ENCODE measurements at regions not wholly inside any gene's neighbourhood (a gene's known extent, or its start where the extent isn't known, plus 50 kb on each side); places are given as distances from the start of the nearest gene placed in this dataset.

GRCh38 chr15:31477851-31478701, 151.4 kb downstream of the KLF13 start:
- Histone ChIP-seq H3K4me3 (ENCODE audit: low read depth in 1 of 2, low read length in 2 of 2) (no peak overlapping the region), H3K9me3 (ENCODE audit: control insufficient read depth in 1 of 2, low read length in 2 of 2) (no peaks in the 10 kb centered on the region), H3K27me3 (ENCODE audit: low read depth, low read length) (no peaks in the 10 kb centered on the region), H3K4me1 (ENCODE audit: control insufficient read depth in 1 of 2, insufficient read depth in 2 of 2, low read length in 2 of 2) (no peaks in the 10 kb centered on the region), H3K36me3 (ENCODE audit: control insufficient read depth in 1 of 2, insufficient read depth in 2 of 2, low read length in 2 of 2) (no peaks in the 10 kb centered on the region), H3K27ac (ENCODE audit: low read length) (no peak overlapping the region)

- Histone ChIP-seq H3K27ac (ENCODE audit: low read length) (no peak overlapping the region), H3K36me3 (ENCODE audit: control insufficient read depth in 1 of 2, insufficient read depth in 2 of 2, low read length in 2 of 2) (no peaks in the 10 kb centered on the region), H3K9me3 (ENCODE audit: control insufficient read depth in 1 of 2, low read length in 2 of 2) (no peaks in the 10 kb centered on the region), H3K4me3 (ENCODE audit: low read depth in 1 of 2, low read length in 2 of 2) (no peak overlapping the region), H3K4me1 (ENCODE audit: control insufficient read depth in 1 of 2, insufficient read depth in 2 of 2, low read length in 2 of 2) (no peaks in the 10 kb centered on the region), H3K27me3 (ENCODE audit: low read depth, low read length) (no peaks in the 10 kb centered on the region)
These were observed 152.1 kb downstream of the KLF13 start for GRCh38 chr15:31478702-31479221.

DNA sequence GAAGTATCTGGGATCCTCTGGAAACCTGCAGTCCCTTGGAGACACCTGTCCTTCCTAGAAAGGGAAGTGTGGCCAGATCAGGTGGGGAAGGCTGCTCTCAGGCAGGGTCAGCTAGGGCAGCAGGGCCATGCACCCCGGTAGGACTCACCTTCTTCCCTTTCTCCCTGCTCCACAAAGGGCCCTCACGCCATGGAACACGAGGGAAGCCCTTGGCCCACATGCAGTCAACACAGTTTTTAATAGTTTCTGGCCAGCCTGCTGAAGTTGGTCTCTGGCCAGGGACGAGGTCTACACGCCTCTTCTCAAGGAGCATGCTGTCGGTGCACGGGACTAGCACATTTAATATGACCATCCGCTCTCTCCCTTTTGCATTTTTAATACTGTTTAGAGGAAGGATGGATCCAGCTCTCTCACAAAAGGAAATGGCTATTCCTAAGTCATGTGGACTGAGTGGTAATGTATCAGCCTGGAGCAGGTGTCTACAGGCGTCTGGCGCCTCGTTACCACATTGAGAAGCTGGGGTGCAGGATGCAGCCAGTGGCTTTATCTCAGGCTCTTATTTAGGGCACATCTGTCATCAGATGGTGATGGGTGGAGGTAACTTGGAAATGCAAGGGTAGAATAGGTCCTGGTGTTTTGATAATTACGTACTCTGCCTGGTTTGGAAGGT, 153.9 kb downstream of the KLF13 start:
- Histone ChIP-seq H3K27me3 (ENCODE audit: low read depth, low read length) (no peaks in the 10 kb centered on the region), H3K27ac (ENCODE audit: low read length) (no peak overlapping the region), H3K9me3 (ENCODE audit: control insufficient read depth in 1 of 2, low read length in 2 of 2) (no peaks in the 10 kb centered on the region)

DNA sequence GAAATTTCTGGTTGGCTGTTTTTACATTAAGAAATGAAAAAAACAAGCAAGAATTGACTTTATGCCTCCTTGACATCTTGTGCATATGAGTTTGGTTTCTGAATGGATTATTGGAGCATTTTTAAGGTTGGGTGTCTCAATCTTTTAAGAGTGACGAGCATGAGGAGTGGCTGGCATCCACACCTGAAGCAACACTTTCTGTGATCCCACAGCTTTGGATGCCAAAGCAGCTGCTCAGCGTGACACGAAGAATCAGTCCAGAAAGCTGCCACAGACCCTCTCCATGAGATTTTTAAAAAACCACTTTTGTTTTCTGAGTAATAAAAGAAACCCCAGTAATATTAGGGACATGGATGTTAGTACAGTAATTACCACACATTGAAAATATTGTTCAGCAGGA, 154.5 kb downstream of the KLF13 start:
- no peak overlapping the region for H3K4me3 ChIP-seq (ENCODE audit: low read depth in 1 of 2, low read length in 2 of 2)
- H3K27me3 ChIP-seq (ENCODE audit: low read depth, low read length) = no peaks in the 10 kb centered on the region
- no peaks in the 10 kb centered on the region for H3K4me1 ChIP-seq (ENCODE audit: control insufficient read depth in 1 of 2, insufficient read depth in 2 of 2, low read length in 2 of 2)
- no peaks in the 10 kb centered on the region for H3K9me3 ChIP-seq (ENCODE audit: control insufficient read depth in 1 of 2, low read length in 2 of 2)
- H3K27ac ChIP-seq (ENCODE audit: low read length) = no peak overlapping the region
- no peaks in the 10 kb centered on the region for H3K36me3 ChIP-seq (ENCODE audit: control insufficient read depth in 1 of 2, insufficient read depth in 2 of 2, low read length in 2 of 2)

More for the DNA sequence above, 153.9 kb downstream of the KLF13 start:
- Histone ChIP-seq H3K36me3 (ENCODE audit: control insufficient read depth in 1 of 2, insufficient read depth in 2 of 2, low read length in 2 of 2) (no peaks in the 10 kb centered on the region), H3K4me1 (ENCODE audit: control insufficient read depth in 1 of 2, insufficient read depth in 2 of 2, low read length in 2 of 2) (no peaks in the 10 kb centered on the region), H3K4me3 (ENCODE audit: low read depth in 1 of 2, low read length in 2 of 2) (no peak overlapping the region)

GRCh38 chr15:31482122-31482922, 155.7 kb downstream of the KLF13 start:
- Histone ChIP-seq H3K27me3 (ENCODE audit: low read depth, low read length) (no peaks in the 10 kb centered on the region), H3K27ac (ENCODE audit: low read length) (no peak overlapping the region), H3K36me3 (ENCODE audit: control insufficient read depth in 1 of 2, insufficient read depth in 2 of 2, low read length in 2 of 2) (no peaks in the 10 kb centered on the region), H3K4me3 (ENCODE audit: low read depth in 1 of 2, low read length in 2 of 2) (no peak overlapping the region), H3K9me3 (ENCODE audit: control insufficient read depth in 1 of 2, low read length in 2 of 2) (no peaks in the 10 kb centered on the region), H3K4me1 (ENCODE audit: control insufficient read depth in 1 of 2, insufficient read depth in 2 of 2, low read length in 2 of 2) (no peaks in the 10 kb centered on the region)

DNA sequence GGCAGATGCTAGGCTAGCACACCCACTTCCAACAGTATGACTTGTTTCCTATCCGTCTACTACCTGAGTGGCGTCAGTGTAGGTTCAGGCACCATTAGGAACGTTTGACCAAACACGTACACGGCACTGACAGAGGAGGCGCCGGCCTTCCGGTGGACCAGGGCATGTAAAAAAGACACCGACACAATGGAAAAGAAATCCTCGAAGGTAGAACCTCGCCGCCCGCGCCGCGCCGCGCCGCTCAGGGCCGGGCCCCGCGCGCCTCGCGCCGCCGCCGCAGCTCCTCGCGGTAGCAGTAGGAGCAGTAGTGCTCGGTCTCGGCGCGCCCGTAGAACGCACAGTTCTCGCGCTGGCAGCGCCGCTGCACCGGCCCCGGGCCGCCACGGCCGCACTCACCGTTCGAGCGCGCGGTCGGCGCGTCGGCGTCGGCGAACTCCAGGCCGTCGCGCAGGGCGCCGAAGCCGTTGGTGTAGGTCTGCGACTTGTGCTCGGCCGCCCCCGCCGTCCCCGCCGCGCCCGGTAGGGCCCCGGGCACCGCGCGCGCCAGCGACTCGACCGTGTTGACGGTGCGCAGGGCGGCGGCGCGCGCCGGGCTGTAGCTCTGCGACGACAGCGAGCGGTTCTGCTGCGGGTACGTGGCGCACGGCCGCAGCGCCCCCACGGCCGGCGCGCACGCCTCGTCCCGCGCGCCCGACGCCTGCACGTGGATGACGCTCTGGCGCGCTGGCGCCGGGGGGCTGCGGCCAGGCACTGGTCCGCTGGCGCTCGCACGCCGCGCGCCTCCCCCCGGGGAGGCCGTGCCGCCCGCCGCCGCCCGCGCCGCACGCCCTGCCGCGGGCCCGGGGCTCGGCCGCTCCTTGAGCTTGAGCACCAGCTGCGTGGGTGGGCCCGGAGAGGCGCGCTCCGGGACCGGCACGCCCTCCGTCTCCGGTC, 156.7 kb downstream of the KLF13 start:
- Histone ChIP-seq H3K36me3 (ENCODE audit: control insufficient read depth in 1 of 2, insufficient read depth in 2 of 2, low read length in 2 of 2) (no peaks in the 10 kb centered on the region), H3K27me3 (ENCODE audit: low read depth, low read length) (no peaks in the 10 kb centered on the region), H3K4me3 (ENCODE audit: low read depth in 1 of 2, low read length in 2 of 2) (no peak overlapping the region), H3K4me1 (ENCODE audit: control insufficient read depth in 1 of 2, insufficient read depth in 2 of 2, low read length in 2 of 2) (peaks cover under 1 to 1% of the 10 kb centered on the region in 2 donors), H3K27ac (ENCODE audit: low read length) (no peak overlapping the region), H3K9me3 (ENCODE audit: control insufficient read depth in 1 of 2, low read length in 2 of 2) (no peaks in the 10 kb centered on the region)

DNA sequence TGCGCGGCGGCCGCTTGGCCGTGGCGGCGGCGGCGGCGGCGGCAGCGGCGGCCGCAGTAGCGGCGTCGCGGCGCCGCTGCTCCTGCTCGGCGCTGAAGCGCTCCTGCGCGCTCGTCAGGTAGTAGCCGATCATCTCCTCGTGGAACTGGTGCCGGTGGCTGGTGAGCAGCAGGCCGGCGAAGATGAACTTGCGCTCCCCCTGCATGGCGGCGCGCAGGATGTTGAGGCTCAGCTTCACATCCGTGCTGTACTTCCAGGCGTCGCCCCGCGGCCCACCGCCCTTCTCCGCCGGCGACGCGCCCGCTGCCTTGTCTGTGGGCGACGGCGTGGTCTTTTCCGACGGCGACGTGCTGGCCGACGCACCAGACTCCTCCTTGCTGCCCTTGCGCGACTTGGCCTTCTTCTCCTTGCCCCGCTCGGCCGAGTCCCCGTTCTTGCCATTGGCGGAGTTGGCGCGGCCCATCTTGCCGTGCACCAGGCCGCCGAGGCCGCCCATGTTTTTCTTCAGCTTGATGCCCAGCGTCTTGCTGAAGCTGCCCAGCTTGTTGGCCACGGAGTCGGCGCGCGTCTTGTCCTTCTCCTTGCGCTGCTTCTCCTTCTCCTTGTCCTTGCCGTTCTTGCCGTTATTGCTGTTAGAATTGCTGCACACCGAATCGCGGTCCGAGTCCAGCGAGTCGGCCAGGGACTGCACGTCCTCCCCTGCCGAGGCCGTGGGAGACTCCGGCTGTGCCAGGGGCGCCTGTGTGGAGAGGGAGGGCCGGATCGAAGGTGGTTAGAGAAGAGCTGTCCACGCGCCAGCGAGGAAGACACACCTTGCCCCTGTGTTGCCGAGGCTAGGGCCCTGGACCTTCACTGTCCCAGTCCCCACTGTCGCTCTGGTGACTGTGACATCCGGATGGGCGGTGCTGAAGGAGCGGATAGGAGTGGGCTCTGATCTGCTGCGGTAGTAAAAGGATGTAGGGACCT, 157.6 kb downstream of the KLF13 start:
- no peaks in the 10 kb centered on the region for H3K9me3 ChIP-seq (ENCODE audit: control insufficient read depth in 1 of 2, low read length in 2 of 2)
- no peaks in the 10 kb centered on the region for H3K27me3 ChIP-seq (ENCODE audit: low read depth, low read length)
- no peak overlapping the region for H3K27ac ChIP-seq (ENCODE audit: low read length)
- peaks cover 8% of the 10 kb centered on the region in 2 donors for H3K4me1 ChIP-seq (ENCODE audit: control insufficient read depth in 1 of 2, insufficient read depth in 2 of 2, low read length in 2 of 2)
- H3K36me3 ChIP-seq (ENCODE audit: control insufficient read depth in 1 of 2, insufficient read depth in 2 of 2, low read length in 2 of 2) = no peaks in the 10 kb centered on the region
- H3K4me3 ChIP-seq (ENCODE audit: low read depth in 1 of 2, low read length in 2 of 2) = no peak overlapping the region

DNA sequence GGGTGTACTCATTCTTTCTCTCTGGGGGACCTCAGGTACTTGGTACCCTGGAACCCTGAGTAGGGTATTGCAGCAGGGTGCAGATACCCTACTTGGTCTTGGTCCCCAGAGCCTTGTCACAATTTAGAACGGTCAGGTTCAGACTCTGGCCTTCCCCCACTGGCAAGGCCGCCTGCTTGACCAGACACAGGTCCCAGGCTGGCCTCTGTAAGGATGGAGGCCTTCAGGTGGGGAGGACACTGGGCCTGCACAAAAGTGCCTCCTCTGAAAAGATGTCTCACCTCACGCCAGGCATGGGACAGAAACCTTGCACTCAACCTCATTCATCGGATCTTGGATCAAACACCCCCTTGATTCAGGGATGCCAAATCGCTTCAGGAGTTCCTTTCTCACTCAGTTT, 158.4 kb downstream of the KLF13 start:
- H3K36me3 ChIP-seq (ENCODE audit: control insufficient read depth in 1 of 2, insufficient read depth in 2 of 2, low read length in 2 of 2) = no peaks in the 10 kb centered on the region
- no peaks in the 10 kb centered on the region for H3K27me3 ChIP-seq (ENCODE audit: low read depth, low read length)
- H3K4me3 ChIP-seq (ENCODE audit: low read depth in 1 of 2, low read length in 2 of 2) = no peak overlapping the region
- peaks cover 8 to 12% of the 10 kb centered on the region in 2 donors for H3K4me1 ChIP-seq (ENCODE audit: control insufficient read depth in 1 of 2, insufficient read depth in 2 of 2, low read length in 2 of 2)
- H3K27ac ChIP-seq (ENCODE audit: low read length) = no peak overlapping the region
- H3K9me3 ChIP-seq (ENCODE audit: control insufficient read depth in 1 of 2, low read length in 2 of 2) = no peaks in the 10 kb centered on the region

DNA sequence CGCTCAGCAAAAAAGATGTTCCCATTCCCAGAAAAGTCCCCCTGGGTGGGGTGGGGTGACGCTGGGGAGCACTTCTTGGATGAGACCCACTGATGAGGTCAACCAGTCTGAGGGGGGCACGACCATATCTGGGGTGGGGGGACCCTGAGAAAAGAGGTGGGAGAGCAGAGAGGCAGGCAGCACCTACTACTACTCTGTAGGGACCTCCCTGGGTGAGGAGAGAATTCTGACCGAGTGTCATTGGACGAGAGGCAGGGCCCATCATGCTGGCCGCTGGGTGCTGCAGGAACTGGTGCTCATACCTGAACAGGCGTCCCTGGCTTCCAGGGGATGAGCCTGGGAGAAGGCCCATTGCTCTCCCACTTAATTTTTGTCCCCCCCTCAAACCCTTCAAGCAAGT, 158.8 kb downstream of the KLF13 start:
- Histone ChIP-seq H3K9me3 (ENCODE audit: control insufficient read depth in 1 of 2, low read length in 2 of 2) (no peaks in the 10 kb centered on the region), H3K27me3 (ENCODE audit: low read depth, low read length) (no peaks in the 10 kb centered on the region), H3K4me3 (ENCODE audit: low read depth in 1 of 2, low read length in 2 of 2) (no peak overlapping the region), H3K4me1 (ENCODE audit: control insufficient read depth in 1 of 2, insufficient read depth in 2 of 2, low read length in 2 of 2) (peaks cover 8 to 13% of the 10 kb centered on the region in 2 donors), H3K36me3 (ENCODE audit: control insufficient read depth in 1 of 2, insufficient read depth in 2 of 2, low read length in 2 of 2) (no peaks in the 10 kb centered on the region), H3K27ac (ENCODE audit: low read length) (no peak overlapping the region)

Data from muscle layer of duodenum (tissue), 2 donors.